ENCODE measurements at regions not wholly inside any gene's neighbourhood (a gene's known extent, or its start where the extent isn't known, plus 50 kb on each side); places are given as distances from the start of the nearest gene placed in this dataset.

DNA sequence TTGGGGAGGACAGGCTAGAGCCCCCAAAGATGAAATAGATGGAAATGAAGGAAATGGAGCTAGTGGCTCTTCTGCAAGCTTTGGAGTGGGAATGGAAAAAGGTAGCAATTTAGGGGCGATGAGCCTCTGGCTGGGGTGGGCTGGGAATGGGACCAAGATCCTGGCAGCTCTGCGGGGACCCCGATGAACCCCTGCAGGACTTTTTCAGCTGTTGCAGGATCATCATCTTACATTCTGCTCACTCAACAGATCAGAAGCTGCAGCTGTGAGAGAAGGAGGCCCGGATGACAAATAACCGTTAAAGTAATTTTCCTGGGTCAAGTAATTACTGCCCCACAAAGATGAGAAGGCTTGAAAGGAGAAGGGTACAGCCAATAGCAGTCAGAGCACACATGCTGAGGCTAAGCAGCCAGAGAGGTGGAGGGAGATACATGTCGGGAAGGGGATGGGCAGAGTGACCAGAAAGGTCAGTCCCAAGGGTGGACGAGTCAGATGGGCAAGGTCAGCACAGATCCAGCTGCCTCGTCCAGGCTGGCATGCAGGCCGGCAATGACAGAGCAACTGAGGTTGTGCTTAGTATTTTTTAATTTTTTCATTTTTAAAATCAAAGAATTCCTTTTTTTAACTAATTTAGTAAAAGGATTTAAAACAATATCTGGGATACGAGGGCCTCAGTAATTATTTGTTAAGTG lies 245.0 kb upstream of the RAB6C start:
- Mint-ChIP-seq H3K9me3 (ENCODE audit: low read depth) (no peaks in the 10 kb centered on the region), H3K4me3 (ENCODE audit: low read depth) (no peak overlapping the region), H3K27me3 (peaks cover 4% of the 10 kb centered on the region), H3K36me3 (ENCODE audit: insufficient read depth) (no peaks in the 10 kb centered on the region), H3K4me1 (ENCODE audit: low read depth) (no peaks in the 10 kb centered on the region), H3K27ac (no peak overlapping the region)
- TF ChIP-seq, protein P1, sequence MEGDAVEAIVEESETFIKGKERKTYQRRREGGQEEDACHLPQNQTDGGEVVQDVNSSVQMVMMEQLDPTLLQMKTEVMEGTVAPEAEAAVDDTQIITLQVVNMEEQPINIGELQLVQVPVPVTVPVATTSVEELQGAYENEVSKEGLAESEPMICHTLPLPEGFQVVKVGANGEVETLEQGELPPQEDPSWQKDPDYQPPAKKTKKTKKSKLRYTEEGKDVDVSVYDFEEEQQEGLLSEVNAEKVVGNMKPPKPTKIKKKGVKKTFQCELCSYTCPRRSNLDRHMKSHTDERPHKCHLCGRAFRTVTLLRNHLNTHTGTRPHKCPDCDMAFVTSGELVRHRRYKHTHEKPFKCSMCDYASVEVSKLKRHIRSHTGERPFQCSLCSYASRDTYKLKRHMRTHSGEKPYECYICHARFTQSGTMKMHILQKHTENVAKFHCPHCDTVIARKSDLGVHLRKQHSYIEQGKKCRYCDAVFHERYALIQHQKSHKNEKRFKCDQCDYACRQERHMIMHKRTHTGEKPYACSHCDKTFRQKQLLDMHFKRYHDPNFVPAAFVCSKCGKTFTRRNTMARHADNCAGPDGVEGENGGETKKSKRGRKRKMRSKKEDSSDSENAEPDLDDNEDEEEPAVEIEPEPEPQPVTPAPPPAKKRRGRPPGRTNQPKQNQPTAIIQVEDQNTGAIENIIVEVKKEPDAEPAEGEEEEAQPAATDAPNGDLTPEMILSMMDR (IDR thresholded peaks at IDR 0.05; ENCODE audit: unreplicated experiment), result no peak
- no peak for DNase-seq (ENCODE audit: low spot score, unreplicated experiment)

- Mint-ChIP-seq H3K4me3 (ENCODE audit: low read depth) (no peak overlapping the region), H3K27me3 (peaks cover 4% of the 10 kb centered on the region), H3K4me1 (ENCODE audit: low read depth) (no peaks in the 10 kb centered on the region), H3K27ac (no peak overlapping the region), H3K36me3 (ENCODE audit: insufficient read depth) (no peaks in the 10 kb centered on the region), H3K9me3 (ENCODE audit: low read depth) (no peaks in the 10 kb centered on the region)
- TF ChIP-seq, protein P1 (IDR thresholded peaks at IDR 0.05; ENCODE audit: unreplicated experiment), result no peak
- no peak for DNase-seq (ENCODE audit: low spot score, unreplicated experiment)
These were observed 243.9 kb upstream of the RAB6C start for GRCh38 chr2:129735576-129735975.

- H3K27me3 Mint-ChIP-seq, result peaks cover 4% of the 10 kb centered on the region
- no peaks in the 10 kb centered on the region for H3K36me3 Mint-ChIP-seq (ENCODE audit: insufficient read depth)
- H3K27ac Mint-ChIP-seq, result no peak overlapping the region
- no peak for DNase-seq (ENCODE audit: low spot score, unreplicated experiment)
- no peak overlapping the region for H3K4me3 Mint-ChIP-seq (ENCODE audit: low read depth)
- no peaks in the 10 kb centered on the region for H3K4me1 Mint-ChIP-seq (ENCODE audit: low read depth)
- TF ChIP-seq, protein P1 (IDR thresholded peaks at IDR 0.05; ENCODE audit: unreplicated experiment), result no peak
- no peaks in the 10 kb centered on the region for H3K9me3 Mint-ChIP-seq (ENCODE audit: low read depth)
These were observed 241.6 kb upstream of the RAB6C start for GRCh38 chr2:129737660-129738527.

GRCh38 chr2:129738799-129739198 lies 240.7 kb upstream of the RAB6C start:
- peaks cover 4% of the 10 kb centered on the region for H3K27me3 Mint-ChIP-seq
- no peak for DNase-seq (ENCODE audit: low spot score, unreplicated experiment)
- no peak overlapping the region for H3K4me3 Mint-ChIP-seq (ENCODE audit: low read depth)
- TF ChIP-seq, protein P1 (IDR thresholded peaks at IDR 0.05; ENCODE audit: unreplicated experiment), result no peak
- H3K36me3 Mint-ChIP-seq (ENCODE audit: insufficient read depth), result no peaks in the 10 kb centered on the region
- no peaks in the 10 kb centered on the region for H3K9me3 Mint-ChIP-seq (ENCODE audit: low read depth)
- no peaks in the 10 kb centered on the region for H3K4me1 Mint-ChIP-seq (ENCODE audit: low read depth)
- H3K27ac Mint-ChIP-seq, result no peak overlapping the region

GRCh38 chr2:129740504-129740903 lies 239.0 kb upstream of the RAB6C start:
- H3K4me1 Mint-ChIP-seq (ENCODE audit: low read depth), result peaks cover 5% of the 10 kb centered on the region
- no peak overlapping the region for H3K27ac Mint-ChIP-seq
- no peak overlapping the region for H3K4me3 Mint-ChIP-seq (ENCODE audit: low read depth)
- no peak for DNase-seq (ENCODE audit: low spot score, unreplicated experiment)
- peaks cover 4% of the 10 kb centered on the region for H3K27me3 Mint-ChIP-seq
- H3K36me3 Mint-ChIP-seq (ENCODE audit: insufficient read depth), result no peaks in the 10 kb centered on the region
- no peaks in the 10 kb centered on the region for H3K9me3 Mint-ChIP-seq (ENCODE audit: low read depth)
- TF ChIP-seq, protein P1 (IDR thresholded peaks at IDR 0.05; ENCODE audit: unreplicated experiment), result no peak
